Endothelial cell of umbilical vein (primary cell): ENCODE measurements at regions not wholly inside any gene's neighbourhood (a gene's known extent, or its start where the extent isn't known, plus 50 kb on each side); places are given as distances from the start of the nearest gene placed in this dataset.

Experiments
- BruUV-seq: library from RNA; stranded (reverse); fragments of 400-500 nt; replicated peaks from 2 replicates; lab custom pipeline; 2021; lab: Mats Ljungman, UMichigan
- CTCF ChIA-PET: fragments of 300-600, 350-600 bp; sonication (Branson Sonifier 250); formaldehyde crosslinking; loops from one replicate; lab custom pipeline; 2021; ENCODE audit warnings: antibody characterized with exemption, inconsistent platforms; lab: Charles Lee
- POLR2A ChIA-PET: fragments of 300-600, 350-600 bp; sonication (Branson Sonifier 250); formaldehyde crosslinking; loops from one replicate; lab custom pipeline; 2021; ENCODE audit warnings: antibody characterized with exemption, inconsistent platforms; lab: Charles Lee
- DNase-seq: peaks from one replicate; pipeline ENCODE4 v3.0.0-alpha.2; 2011; ENCODE audit warnings: low read depth, low spot score
- FAIRE-seq: peaks from 2 replicates; lab custom pipeline; 2011; peaks lifted over from hg19 to GRCh38; lab: Jason Lieb, UNC
- H2AFZ ChIP-seq: 2 replicates; pipeline ENCODE4 v1.6.0; 2012; ENCODE audit warnings: low read depth, low read length, control low read depth, inconsistent platforms
- H3K27ac ChIP-seq: 2 replicates; pipeline ENCODE4 v1.5.1; 2011; ENCODE audit warnings: low read depth, mild to moderate bottlenecking, control low read depth, low read length, moderate library complexity; ENCODE audit not compliant: insufficient read depth
- H3K27me3 ChIP-seq, 2 experiments: 2 replicates each; pipeline versions ENCODE4 v1.6.0 to v1.6.1; 2011; ENCODE audit warnings: low read length in 2 of 2, mixed read lengths in 1 of 2; ENCODE audit not compliant: control insufficient read depth in 2 of 2, insufficient read depth in 2 of 2
- H3K36me3 ChIP-seq, 2 experiments: 2 replicates in 1 of 2; 3 replicates in 1 of 2; pipeline ENCODE4 v1.5.1; 2011; ENCODE audit warnings: low read length in 2 of 2, mild to moderate bottlenecking in 1 of 2, moderate library complexity in 1 of 2; ENCODE audit not compliant: control insufficient read depth in 2 of 2, insufficient read depth in 2 of 2; ENCODE audit errors: extremely low read depth in 1 of 2
- H3K4me1 ChIP-seq: 3 replicates; pipeline ENCODE4 v1.5.1; 2011; ENCODE audit warnings: mild to moderate bottlenecking, low read length; ENCODE audit not compliant: control insufficient read depth, insufficient read depth; ENCODE audit errors: extremely low read depth
- H3K4me2 ChIP-seq: 2 replicates; pipeline ENCODE4 v1.6.1; 2011; ENCODE audit warnings: low read length, control low read depth, mixed read lengths; ENCODE audit not compliant: insufficient read depth
- H3K4me3 ChIP-seq, 3 experiments: fragments of 200-600 bp in 1 of 3; sonication (generic), shearing (Covaris generic) in 1 of 3; replicated peaks in 1 of 3; 2 replicates each; pipeline ENCODE4 v1.5.1; 2011 to 2016; ENCODE audit warnings: control low read depth in 3 of 3, low read length in 3 of 3, mild to moderate bottlenecking in 2 of 3, inconsistent platforms in 1 of 3, low read depth in 1 of 3, moderate library complexity in 1 of 3; ENCODE audit not compliant: insufficient read depth in 1 of 3
- H3K79me2 ChIP-seq: 2 replicates; pipeline ENCODE4 v1.6.0; 2012; ENCODE audit warnings: low read length, inconsistent platforms; ENCODE audit not compliant: control insufficient read depth, insufficient read depth
- H3K9ac ChIP-seq: replicated peaks from 2 replicates; pipeline ENCODE3; 2011; ENCODE audit warnings: low read length, control low read depth; ENCODE audit not compliant: insufficient read depth; ENCODE audit errors: extremely low read depth
- H3K9me1 ChIP-seq: replicated peaks from 3 replicates; pipeline ENCODE4 v1.6.0; 2011; ENCODE audit warnings: mild to moderate bottlenecking, low read length; ENCODE audit not compliant: control insufficient read depth, insufficient read depth; ENCODE audit errors: extremely low read depth
- H3K9me3 ChIP-seq: replicated peaks from 2 replicates; pipeline ENCODE4 v1.5.1; 2012; ENCODE audit warnings: low read length, inconsistent platforms; ENCODE audit not compliant: control insufficient read depth, insufficient read depth
- H4K20me1 ChIP-seq: replicated peaks from 2 replicates; pipeline ENCODE3; 2011; ENCODE audit warnings: mild to moderate bottlenecking, low read length; ENCODE audit not compliant: control insufficient read depth, insufficient read depth; ENCODE audit errors: extremely low read depth
- CTCF ChIP-seq, 2 donors: IDR thresholded peaks; 1 replicate in 1 of 2; 2 replicates in 1 of 2; pipeline ENCODE4 v1.5.1; 2011; ENCODE audit warnings: low read length in 2 of 2, mild to moderate bottlenecking in 2 of 2, moderate library complexity in 2 of 2, control low read depth in 1 of 2, inconsistent platforms in 1 of 2, low read depth in 1 of 2; ENCODE audit not compliant: insufficient read depth in 1 of 2; ENCODE audit errors: extremely low read depth in 1 of 2
- EZH2 ChIP-seq: IDR thresholded peaks from 2 replicates; pipeline ENCODE4 v1.6.1; 2012; ENCODE audit warnings: borderline replicate concordance, low read depth, mild to moderate bottlenecking, moderate library complexity, low read length, inconsistent platforms; ENCODE audit not compliant: severe bottlenecking
- MAX ChIP-seq: IDR thresholded peaks from 2 replicates; pipeline ENCODE4 v1.6.1; 2011; ENCODE audit not compliant: insufficient read depth, insufficient read length
- POLR2A ChIP-seq: IDR thresholded peaks from 2 replicates; pipeline ENCODE4 v1.6.1; 2012; ENCODE audit warnings: low read depth, mild to moderate bottlenecking, control low read depth, low read length
- POLR2AphosphoS5 ChIP-seq: IDR thresholded peaks from 2 replicates; pipeline ENCODE4 v1.6.1; 2012; ENCODE audit warnings: low read depth, mild to moderate bottlenecking, control low read depth, low read length, moderate library complexity; ENCODE audit not compliant: insufficient read depth
- dilution Hi-C: fragments of 300-500 bp; cut with MboI; formaldehyde crosslinking; loops from one replicate; pipeline ENCODE4 v1.15.0; 2019; ENCODE audit warnings: low sequenced_read_pairs; ENCODE audit not compliant: extremely low pct_ligation_motif_present
- intact Hi-C: fragments of 100-400 bp; cut with micrococcal nuclease; formaldehyde crosslinking; loops from one replicate; pipeline ENCODE4 v1.10.0; 2022

GRCh38 chr14:53620890-53621289 lies 335.7 kb downstream of the BMP4 start:
- DNase-seq (no peak), FAIRE-seq (no peak)
- H2AFZ ChIP-seq: no peak overlapping the region
- TF ChIP-seq POLR2A (no peak), EZH2 (no peak), CTCF (IDR thresholded peaks at IDR 0.05; ENCODE audit: extremely low read depth in 1 of 2, insufficient read depth in 1 of 2, low read depth in 1 of 2, low read length in 2 of 2) (no peak), POLR2AphosphoS5 (no peak)
- H3K79me2 ChIP-seq: no peaks in the 10 kb centered on the region
- intact Hi-C loops (no loop called here), dilution Hi-C loops (no loop called here)
- no peak overlapping the region for H3K9ac ChIP-seq
- BruUV-seq: no TSS peak
- no peaks in the 10 kb centered on the region for H3K9me1 ChIP-seq
- H3K9me3 ChIP-seq: no peaks in the 10 kb centered on the region
- H3K27ac ChIP-seq: no peak overlapping the region
- POLR2A ChIA-PET: no interaction called here
- peaks cover 0 to 11% of the 10 kb centered on the region in 2 experiments for H3K27me3 ChIP-seq
- no peaks in the 10 kb centered on the region for H3K4me1 ChIP-seq
- H3K4me2 ChIP-seq: no peak overlapping the region
- no peaks in the 10 kb centered on the region for H4K20me1 ChIP-seq
- CTCF ChIA-PET: interaction anchor here (1.0 kb wide), 1 partner anchor 20 kb away, joined by 3 read pairs; no protein-coding TSS in a partner anchor
- H3K4me3 ChIP-seq: no peak overlapping the region
- no peaks in the 10 kb centered on the region for H3K36me3 ChIP-seq

GRCh38 chr14:53620317-53620716 lies 336.3 kb downstream of the BMP4 start:
- Histone ChIP-seq H2AFZ (no peak overlapping the region), H3K9me1 (no peaks in the 10 kb centered on the region), H3K9me3 (no peaks in the 10 kb centered on the region), H3K9ac (no peak overlapping the region), H3K4me2 (no peak overlapping the region), H3K27ac (no peak overlapping the region), H3K4me3 (no peak overlapping the region), H3K79me2 (no peaks in the 10 kb centered on the region), H3K27me3 (peaks cover 0 to 11% of the 10 kb centered on the region in 2 experiments), H3K36me3 (no peaks in the 10 kb centered on the region), H4K20me1 (no peaks in the 10 kb centered on the region), H3K4me1 (no peaks in the 10 kb centered on the region)
- BruUV-seq: no TSS peak
- no peak for FAIRE-seq
- intact Hi-C loops (no loop called here), dilution Hi-C loops (no loop called here)
- ChIA-PET CTCF (interaction anchor here (1.0 to 1.9 kb wide), 4 partner anchors 10 to 76 kb away, joined by 3 to 8 read pairs (median 4); no protein-coding TSS in a partner anchor), POLR2A (no interaction called here)
- DNase-seq: no peak
- TF ChIP-seq CTCF (IDR thresholded peaks at IDR 0.05; ENCODE audit: extremely low read depth in 1 of 2, insufficient read depth in 1 of 2, low read depth in 1 of 2, low read length in 2 of 2) (no peak), POLR2A (no peak), MAX (no peak)
